ENCODE measurements at regions not wholly inside any gene's neighbourhood (a gene's known extent, or its start where the extent isn't known, plus 50 kb on each side); places are given as distances from the start of the nearest gene placed in this dataset.

- TF ChIP-seq CTCF (conservative IDR thresholded peaks at IDR 0.05; ENCODE audit: low read depth, low read length) = no peak
- no peak for TF ChIP-seq EZH2 (IDR thresholded peaks at IDR 0.05; ENCODE audit: borderline replicate concordance, low read depth, low read length, poor library complexity, severe bottlenecking)
Observed at GRCh38 chr13:88285329-88285728, 614.2 kb downstream of the SLITRK5 start.

Measured in A673 (cell line).